Fibroblast of pulmonary artery (primary cell): ENCODE measurements at regions not wholly inside any gene's neighbourhood (a gene's known extent, or its start where the extent isn't known, plus 50 kb on each side); places are given as distances from the start of the nearest gene placed in this dataset.

Experiments
- DNase-seq: peaks from one replicate; pipeline ENCODE4 v3.0.0-alpha.2; 2010; ENCODE audit warnings: low read depth
- H3K4me3 ChIP-seq: replicated peaks from 2 replicates; pipeline ENCODE4 v1.5.1; 2011; ENCODE audit warnings: low read depth, mild to moderate bottlenecking, control low read depth, low read length, moderate library complexity
- TF ChIP-seq, protein P1 (sequence below): IDR thresholded peaks from 2 replicates; pipeline ENCODE4 v1.5.1; 2011; ENCODE audit warnings: mild to moderate bottlenecking, control low read depth, low read length, inconsistent platforms; ENCODE audit errors: missing control alignments

DNA sequence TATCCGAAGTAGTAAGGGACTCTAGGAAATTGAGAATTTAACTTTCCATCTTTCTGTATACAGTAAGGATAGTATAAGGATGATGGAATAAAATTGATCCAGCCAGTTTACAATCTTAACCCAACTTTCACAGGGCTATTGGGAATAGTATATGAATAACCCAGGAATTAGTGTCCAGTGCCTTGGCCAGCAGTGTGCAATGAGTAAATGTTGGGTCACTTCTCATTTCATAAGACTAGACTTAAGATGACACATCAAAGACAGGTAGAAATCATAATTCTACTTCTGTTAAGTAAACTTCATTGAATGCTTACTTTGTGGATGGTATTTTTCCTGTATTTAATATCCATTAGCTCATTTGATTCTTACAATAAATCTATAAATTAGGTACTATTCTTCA, 949.6 kb upstream of the GOT2 start:
- DNase-seq, result no peak
- TF ChIP-seq, protein P1, sequence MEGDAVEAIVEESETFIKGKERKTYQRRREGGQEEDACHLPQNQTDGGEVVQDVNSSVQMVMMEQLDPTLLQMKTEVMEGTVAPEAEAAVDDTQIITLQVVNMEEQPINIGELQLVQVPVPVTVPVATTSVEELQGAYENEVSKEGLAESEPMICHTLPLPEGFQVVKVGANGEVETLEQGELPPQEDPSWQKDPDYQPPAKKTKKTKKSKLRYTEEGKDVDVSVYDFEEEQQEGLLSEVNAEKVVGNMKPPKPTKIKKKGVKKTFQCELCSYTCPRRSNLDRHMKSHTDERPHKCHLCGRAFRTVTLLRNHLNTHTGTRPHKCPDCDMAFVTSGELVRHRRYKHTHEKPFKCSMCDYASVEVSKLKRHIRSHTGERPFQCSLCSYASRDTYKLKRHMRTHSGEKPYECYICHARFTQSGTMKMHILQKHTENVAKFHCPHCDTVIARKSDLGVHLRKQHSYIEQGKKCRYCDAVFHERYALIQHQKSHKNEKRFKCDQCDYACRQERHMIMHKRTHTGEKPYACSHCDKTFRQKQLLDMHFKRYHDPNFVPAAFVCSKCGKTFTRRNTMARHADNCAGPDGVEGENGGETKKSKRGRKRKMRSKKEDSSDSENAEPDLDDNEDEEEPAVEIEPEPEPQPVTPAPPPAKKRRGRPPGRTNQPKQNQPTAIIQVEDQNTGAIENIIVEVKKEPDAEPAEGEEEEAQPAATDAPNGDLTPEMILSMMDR, result no peak
- H3K4me3 ChIP-seq, result no peak overlapping the region

DNA sequence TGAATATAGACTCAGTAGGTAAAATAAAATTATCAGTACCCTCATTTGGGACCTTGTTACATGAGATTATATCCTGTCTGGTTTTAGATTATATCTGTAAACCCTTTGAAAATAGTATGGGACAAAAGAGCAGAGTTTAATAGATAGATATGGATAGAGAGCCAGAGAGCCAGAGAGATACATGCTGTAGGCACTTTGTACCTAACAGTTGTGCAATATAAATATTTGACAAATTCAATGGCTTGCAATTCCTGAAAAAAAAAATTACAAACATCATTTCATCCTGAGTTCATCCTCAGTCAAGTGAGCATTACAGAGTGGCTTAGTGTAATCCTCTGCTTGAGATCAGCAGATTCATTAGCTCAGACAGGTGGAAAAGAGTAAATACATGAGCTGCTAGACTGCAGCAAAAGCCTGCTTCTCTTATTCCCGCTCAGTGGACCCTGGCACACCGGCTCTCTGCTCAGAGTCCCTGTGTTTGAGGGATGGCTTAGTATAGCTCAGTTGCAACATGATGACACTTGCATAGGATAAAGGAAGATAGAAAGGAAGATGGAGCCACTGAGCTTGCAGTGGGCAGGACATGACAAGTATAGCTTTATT, 931.6 kb upstream of the GOT2 start:
- no peak for DNase-seq
- TF ChIP-seq, protein P1, result no peak
- no peak overlapping the region for H3K4me3 ChIP-seq

DNA sequence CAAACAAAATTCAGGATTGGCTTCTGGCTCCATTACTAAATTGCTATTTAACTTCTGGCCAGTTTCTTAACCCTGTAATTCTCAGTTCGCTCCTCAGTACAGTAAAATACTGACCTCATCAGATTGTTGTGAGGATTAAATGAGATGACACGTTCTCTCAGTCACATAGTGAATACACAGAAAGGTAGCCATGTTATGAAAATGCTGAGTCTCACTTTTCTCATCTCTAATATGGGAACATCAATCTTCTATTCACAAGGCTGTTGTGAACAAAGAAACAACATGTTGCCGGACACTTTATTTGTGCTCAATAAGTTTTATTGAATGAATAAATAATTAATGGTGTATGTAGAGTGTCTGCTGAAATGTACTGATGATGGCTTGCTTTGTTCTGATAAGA, 924.5 kb upstream of the GOT2 start:
- TF ChIP-seq, protein P1, result no peak
- DNase-seq, result no peak
- H3K4me3 ChIP-seq, result no peak overlapping the region

DNA sequence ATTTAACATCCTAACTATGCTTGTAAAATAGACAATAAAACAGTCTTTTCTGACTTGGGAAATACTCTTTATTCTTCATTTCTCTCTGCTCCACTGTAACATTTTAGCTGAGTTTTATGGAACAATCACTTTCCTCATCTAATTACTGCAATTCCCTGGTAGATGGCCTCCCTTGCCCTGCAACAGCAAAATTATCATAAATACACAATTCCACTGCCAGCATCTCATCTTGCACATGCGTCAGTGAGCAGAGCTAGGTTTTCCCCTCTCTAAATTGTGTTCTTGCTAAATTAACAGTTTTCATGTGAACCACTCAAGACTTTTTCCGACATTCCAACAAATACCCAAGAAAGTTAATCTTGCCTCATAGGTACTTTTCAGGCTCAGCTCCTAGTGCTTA, 920.9 kb upstream of the GOT2 start:
- TF ChIP-seq, protein P1, result no peak
- no peak overlapping the region for H3K4me3 ChIP-seq
- no peak for DNase-seq

DNA sequence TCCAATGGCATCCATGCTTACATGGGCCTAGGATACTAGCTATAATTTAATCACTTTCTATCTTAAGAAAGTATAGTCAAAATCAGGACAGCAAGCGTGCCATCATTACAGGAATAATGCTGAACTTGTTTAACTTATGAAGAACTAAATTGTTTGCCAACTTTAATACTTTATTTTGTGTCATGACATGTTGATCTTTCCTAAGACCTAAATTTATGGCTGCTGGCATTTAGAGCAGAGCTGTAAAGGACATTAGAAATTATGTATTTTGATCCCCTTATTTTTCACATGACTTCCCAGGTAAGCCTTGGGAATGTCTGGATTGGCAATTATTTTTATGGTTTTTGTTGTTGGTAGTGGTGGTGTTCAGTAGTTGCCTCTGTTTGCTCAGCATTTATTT, 920.3 kb upstream of the GOT2 start:
- TF ChIP-seq, protein P1, result no peak
- H3K4me3 ChIP-seq, result no peak overlapping the region
- DNase-seq, result no peak

DNA sequence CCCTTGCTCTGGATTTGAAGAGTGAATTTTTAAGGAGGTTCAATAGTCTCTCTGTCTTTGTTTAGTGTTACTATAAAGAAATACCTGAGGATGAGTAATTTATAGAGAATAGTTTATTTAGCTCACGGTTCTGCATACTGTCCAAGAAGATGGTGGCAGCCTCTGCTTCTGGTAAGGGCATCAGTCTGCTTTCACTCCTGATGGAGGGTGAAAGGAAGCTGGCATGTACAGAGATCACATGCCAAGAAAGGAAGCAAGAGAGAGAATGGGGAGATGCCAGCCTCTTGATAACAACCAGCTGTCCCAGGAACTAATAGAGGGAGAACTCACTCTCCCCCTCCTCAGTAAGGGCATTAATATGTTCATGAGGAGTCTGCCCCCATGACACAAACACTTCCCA, 917.5 kb upstream of the GOT2 start:
- DNase-seq, result no peak
- TF ChIP-seq, protein P1, result no peak
- no peak overlapping the region for H3K4me3 ChIP-seq

DNA sequence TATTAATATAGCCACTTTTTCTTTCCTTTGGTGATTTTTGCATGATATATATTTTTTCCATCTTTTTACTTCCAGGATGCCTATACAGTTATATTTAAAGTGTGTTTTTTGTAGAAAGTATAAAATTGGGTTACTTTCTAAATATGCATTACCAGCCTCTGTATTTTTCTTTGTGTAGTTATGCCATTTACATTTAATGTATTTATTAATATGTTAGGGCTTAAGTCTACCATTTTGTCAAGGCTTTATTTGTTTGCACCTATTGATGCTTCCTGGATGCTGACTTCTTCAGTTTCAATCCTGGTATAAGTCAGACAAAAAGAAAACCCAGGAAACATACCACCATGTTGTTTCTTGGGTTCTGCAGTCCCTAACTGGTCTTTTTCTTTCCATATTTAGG, 911.1 kb upstream of the GOT2 start:
- no peak for DNase-seq
- H3K4me3 ChIP-seq, result no peak overlapping the region
- TF ChIP-seq, protein P1, result no peak
